D721Med (cell line): ENCODE measurements at regions not wholly inside any gene's neighbourhood (a gene's known extent, or its start where the extent isn't known, plus 50 kb on each side); places are given as distances from the start of the nearest gene placed in this dataset.

Experiments used
- DNase-seq: peaks from one replicate; pipeline ENCODE4 v3.0.0; 2011; ENCODE audit warnings: low spot score; ENCODE audit not compliant: insufficient read length
- FAIRE-seq: peaks from 2 replicates; lab custom pipeline; 2011; peaks lifted over from hg19 to GRCh38; lab: Jason Lieb, UNC
- TF ChIP-seq, protein P1 (sequence below): IDR thresholded peaks from 2 replicates; pipeline ENCODE4 v1.5.1; 2012; ENCODE audit warnings: mild to moderate bottlenecking, control low read depth; ENCODE audit not compliant: insufficient read depth; ENCODE audit errors: missing control alignments

DNA sequence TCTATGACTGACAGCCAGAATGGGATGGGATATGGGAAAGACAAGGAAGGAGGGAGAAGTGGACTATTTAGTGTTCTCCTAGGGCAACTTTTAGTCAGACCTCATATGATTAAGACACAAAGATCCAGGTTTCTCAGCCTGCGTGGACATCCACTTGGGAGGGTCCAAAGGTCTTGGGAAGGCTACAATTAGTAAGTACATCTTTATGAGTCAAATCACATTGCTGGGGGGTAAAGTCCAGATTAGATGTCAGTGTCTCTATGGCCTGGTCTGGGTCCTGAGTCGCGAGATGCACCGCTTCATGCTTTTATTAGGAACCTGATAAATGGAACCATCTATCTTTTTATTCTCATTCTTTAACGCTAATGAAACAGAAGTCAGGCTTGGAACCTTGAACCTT is 378.4 kb upstream of the ASIC2 start:
- TF ChIP-seq, protein P1, sequence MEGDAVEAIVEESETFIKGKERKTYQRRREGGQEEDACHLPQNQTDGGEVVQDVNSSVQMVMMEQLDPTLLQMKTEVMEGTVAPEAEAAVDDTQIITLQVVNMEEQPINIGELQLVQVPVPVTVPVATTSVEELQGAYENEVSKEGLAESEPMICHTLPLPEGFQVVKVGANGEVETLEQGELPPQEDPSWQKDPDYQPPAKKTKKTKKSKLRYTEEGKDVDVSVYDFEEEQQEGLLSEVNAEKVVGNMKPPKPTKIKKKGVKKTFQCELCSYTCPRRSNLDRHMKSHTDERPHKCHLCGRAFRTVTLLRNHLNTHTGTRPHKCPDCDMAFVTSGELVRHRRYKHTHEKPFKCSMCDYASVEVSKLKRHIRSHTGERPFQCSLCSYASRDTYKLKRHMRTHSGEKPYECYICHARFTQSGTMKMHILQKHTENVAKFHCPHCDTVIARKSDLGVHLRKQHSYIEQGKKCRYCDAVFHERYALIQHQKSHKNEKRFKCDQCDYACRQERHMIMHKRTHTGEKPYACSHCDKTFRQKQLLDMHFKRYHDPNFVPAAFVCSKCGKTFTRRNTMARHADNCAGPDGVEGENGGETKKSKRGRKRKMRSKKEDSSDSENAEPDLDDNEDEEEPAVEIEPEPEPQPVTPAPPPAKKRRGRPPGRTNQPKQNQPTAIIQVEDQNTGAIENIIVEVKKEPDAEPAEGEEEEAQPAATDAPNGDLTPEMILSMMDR: no peak
- DNase-seq: no peak
- FAIRE-seq: no peak

DNA sequence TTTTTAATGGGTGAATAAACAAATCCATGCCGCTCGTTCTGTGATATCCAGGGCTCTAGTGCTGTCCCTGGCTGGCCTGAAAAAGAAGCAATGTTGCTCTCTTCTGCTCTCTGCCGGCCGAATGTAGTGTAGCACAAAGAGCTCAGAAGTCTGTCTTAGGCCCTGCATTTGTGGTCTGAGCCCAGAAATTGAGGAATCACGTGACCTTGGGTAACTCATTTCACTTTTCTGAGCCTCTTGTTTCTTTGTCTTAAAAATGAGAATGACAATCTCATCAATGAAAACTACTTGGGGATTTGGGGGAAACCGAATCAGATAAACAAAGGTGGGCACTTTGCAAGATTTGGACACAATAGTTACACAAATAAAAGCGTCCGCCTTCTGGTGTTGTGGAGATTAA is 381.6 kb upstream of the ASIC2 start:
- DNase-seq (no peak), FAIRE-seq (no peak)
- TF ChIP-seq, protein P1: peak; percentile 89

DNA sequence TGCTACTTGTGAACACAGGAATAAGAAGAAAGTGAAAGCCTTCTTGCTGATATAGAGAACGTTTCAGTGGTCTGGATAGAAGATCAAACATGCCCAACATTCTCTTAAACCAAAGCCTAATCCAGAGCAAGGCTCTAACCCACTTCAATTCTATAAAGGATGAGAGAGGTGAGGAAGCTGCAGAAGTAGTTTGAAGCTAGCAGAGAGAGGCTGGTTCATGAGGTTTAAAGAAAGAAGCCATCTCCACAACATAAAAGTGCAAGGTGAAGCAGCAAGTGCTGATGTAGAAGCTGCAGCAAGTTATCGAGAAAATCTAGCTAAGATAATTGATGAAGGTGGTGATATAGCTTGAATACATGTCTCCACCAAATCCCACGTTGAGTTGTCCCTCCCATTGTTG is 383.3 kb upstream of the ASIC2 start:
- no peak for FAIRE-seq
- no peak for DNase-seq

DNA sequence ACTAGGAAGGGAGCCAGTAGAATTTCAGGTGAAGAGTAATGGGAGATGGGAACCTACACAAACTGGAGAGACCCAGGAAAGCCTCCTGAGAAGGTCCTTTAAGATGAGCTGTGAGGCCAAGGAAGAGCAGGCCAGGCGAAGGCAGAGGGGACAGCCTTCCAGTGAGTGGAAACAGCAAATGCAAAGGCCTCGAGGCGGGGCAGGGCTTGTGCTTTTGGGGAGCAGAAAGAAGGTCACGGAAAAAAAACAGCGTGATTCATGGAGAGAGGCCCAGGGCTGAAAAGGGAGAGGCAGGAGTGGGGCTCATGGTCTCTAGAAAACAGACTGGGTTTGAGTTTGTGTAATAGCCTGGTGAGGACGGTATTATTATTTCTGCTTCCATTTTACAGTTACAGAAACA is 386.5 kb upstream of the ASIC2 start:
- FAIRE-seq (no peak), DNase-seq (no peak)
- TF ChIP-seq, protein P1: no peak

More for the DNA sequence above, 383.3 kb upstream of the ASIC2 start:
- TF ChIP-seq, protein P1: no peak

DNA sequence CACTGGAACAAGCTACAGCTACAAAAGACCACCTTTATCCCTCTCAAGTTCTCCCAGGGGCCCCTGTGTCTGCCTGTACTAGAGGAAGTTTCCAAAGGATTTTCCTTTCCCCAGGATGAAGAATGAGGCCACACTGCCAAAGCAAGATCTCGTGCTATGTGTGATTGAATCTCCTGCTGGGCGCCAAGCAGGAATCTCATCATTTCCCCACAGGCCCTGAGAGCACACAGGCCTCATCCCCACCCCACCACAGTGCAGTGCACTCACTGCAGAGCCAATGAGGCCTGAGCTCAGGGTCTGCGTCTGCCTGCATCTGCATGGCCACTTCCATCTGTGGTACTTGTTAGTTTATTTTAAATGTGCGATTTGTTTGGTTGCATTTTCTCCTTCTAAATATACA is 387.4 kb upstream of the ASIC2 start:
- TF ChIP-seq, protein P1: no peak
- no peak for DNase-seq
- FAIRE-seq: no peak

DNA sequence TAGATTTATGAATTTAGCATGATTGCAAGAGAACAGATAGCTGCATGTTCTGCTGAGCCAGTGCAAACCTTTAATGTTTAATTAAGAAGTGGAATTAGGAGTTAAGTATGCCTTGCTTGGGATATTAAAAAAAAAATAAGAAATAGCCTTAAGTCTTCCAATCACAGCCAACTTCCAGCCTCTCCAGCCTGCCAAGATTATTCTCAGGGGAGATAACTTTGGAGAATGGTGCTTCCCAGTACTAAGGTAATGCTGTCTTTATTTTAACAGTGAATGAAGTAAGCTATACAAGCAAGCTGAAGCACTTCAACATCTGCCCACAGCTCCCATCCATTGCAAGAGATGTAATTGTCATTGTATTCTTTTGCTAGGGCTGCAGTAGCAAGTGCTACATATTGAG is 389.5 kb upstream of the ASIC2 start:
- TF ChIP-seq, protein P1: no peak
- FAIRE-seq: no peak
- DNase-seq: no peak

DNA sequence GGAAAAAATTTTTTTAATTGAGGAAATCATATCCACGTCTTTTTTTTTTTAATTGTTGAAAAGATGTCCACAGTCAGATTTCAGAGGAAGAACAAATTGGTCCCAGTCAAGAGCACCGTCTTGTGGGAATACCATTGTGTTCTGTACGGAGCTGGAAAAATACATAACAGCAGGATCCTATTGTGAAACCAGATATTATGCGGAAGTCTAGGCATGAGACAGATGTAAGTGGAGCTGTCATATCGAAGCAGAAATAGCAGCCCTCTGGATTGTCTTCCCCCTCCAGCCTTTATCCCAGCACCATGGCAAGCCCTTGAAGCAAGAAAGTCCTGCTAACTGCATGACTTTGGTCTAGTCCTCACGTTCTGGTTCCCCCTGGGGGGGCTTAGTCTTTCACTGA is 391.6 kb upstream of the ASIC2 start:
- DNase-seq (no peak), FAIRE-seq (no peak)
- TF ChIP-seq, protein P1: no peak
